ENCODE measurements at regions not wholly inside any gene's neighbourhood (a gene's known extent, or its start where the extent isn't known, plus 50 kb on each side); places are given as distances from the start of the nearest gene placed in this dataset.

- TF ChIP-seq ETS1 (IDR thresholded peaks at IDR 0.05), result no peak
- TF ChIP-seq CTCF (conservative IDR thresholded peaks at IDR 0.05; ENCODE audit: low read depth in 2 of 2), result no peak
- TF ChIP-seq EZH2phosphoT487 (IDR thresholded peaks at IDR 0.05; ENCODE audit: unreplicated experiment), result no peak
- TF ChIP-seq POLR2AphosphoS5 (IDR thresholded peaks at IDR 0.05; ENCODE audit: low read depth), result no peak
These were observed 178.0 kb downstream of the IPMK start (continued) for GRCh38 chr10:58089739-58090138.

GRCh38 chr10:58087896-58088295 lies 179.8 kb downstream of the IPMK start:
- H3K9me2 ChIP-seq (ENCODE audit: insufficient read depth), result peaks cover 9% of the 10 kb centered on the region; the same call in 1 of the 2 replicates
- Mint-ChIP-seq H3K9me3 (no peaks in the 10 kb centered on the region), H3K27ac (no peak overlapping the region), H3K4me3 (no peak overlapping the region), H3K36me3 (ENCODE audit: low read depth) (peaks cover 2% of the 10 kb centered on the region; the same call in 1 of the 3 replicates), H3K27me3 (ENCODE audit: insufficient read depth, low read depth, poor library complexity) (peaks cover 2% of the 10 kb centered on the region), H3K4me1 (peaks cover 6% of the 10 kb centered on the region; the same call in 2 of the 3 replicates)
- H3K4me1 ChIP-seq (ENCODE audit: insufficient read depth), result peaks cover 8% of the 10 kb centered on the region; the same call in 1 of the 2 replicates
- H3F3A ChIP-seq (replicated peaks; ENCODE audit: low read depth), result no peaks in the 10 kb centered on the region
- DNase-seq (ENCODE audit: low spot score) (no peak), ATAC-seq (no peak)
- H2AFZ ChIP-seq, result no peak overlapping the region
- no peaks in the 10 kb centered on the region for H3K36me3 ChIP-seq (ENCODE audit: insufficient read depth)
- no peaks in the 10 kb centered on the region for H4K20me1 ChIP-seq (replicated peaks; ENCODE audit: insufficient read depth)
- no peak overlapping the region for H3K27ac ChIP-seq (ENCODE audit: low read depth)
- TF ChIP-seq ZNF331 (CRISPR knock-in tag; IDR thresholded peaks at IDR 0.05; ENCODE audit: low read depth), result no peak
- no peak for TF ChIP-seq ZNF114 (CRISPR knock-in tag; IDR thresholded peaks at IDR 0.05)
- no peak for TF ChIP-seq ZNF462 (CRISPR knock-in tag; IDR thresholded peaks at IDR 0.05)
- TF ChIP-seq EZH2 (IDR thresholded peaks at IDR 0.05; ENCODE audit: low read depth, unreplicated experiment), result no peak
- TF ChIP-seq NANOG (IDR thresholded peaks at IDR 0.05; ENCODE audit: borderline replicate concordance), result no peak
- TF ChIP-seq STAT1 (IDR thresholded peaks at IDR 0.05; ENCODE audit: unreplicated experiment), result no peak
- TF ChIP-seq JUNB (IDR thresholded peaks at IDR 0.05; ENCODE audit: unreplicated experiment), result no peak
- no peak for TF ChIP-seq CTCF (conservative IDR thresholded peaks at IDR 0.05; ENCODE audit: low read depth in 2 of 2)
- no peak for TF ChIP-seq POLR2AphosphoS5 (IDR thresholded peaks at IDR 0.05; ENCODE audit: low read depth)
- no peak for TF ChIP-seq CREB1 (CRISPR knock-in tag; IDR thresholded peaks at IDR 0.05; ENCODE audit: low read depth)
- H3K27me3 ChIP-seq (ENCODE audit: insufficient read depth), result no peaks in the 10 kb centered on the region
- H3K4me3 ChIP-seq, result no peak overlapping the region
- no peaks in the 10 kb centered on the region for H3K79me2 ChIP-seq (replicated peaks; ENCODE audit: insufficient read depth)
- H3K4me2 ChIP-seq, result no peak overlapping the region
